Gastroesophageal sphincter (tissue), 3 donors: ENCODE measurements at regions not wholly inside any gene's neighbourhood (a gene's known extent, or its start where the extent isn't known, plus 50 kb on each side); places are given as distances from the start of the nearest gene placed in this dataset.

Experiments used
- CTCF ChIP-seq, 4 experiments: fragments of 200-600 bp in 2 of 4; fragments of 450-650 bp in 2 of 4; sonication (generic) in 1 of 4; IDR thresholded peaks; one replicate each; pipeline ENCODE4 v1.5.1; 2017 to 2019; ENCODE audit warnings: antibody characterized with exemption in 4 of 4, mild to moderate bottlenecking in 2 of 4, moderate library complexity in 2 of 4
- POLR2AphosphoS5 ChIP-seq: sonication (generic); formaldehyde crosslinking; IDR thresholded peaks from one replicate; pipeline ENCODE4 v1.6.1; 2017; ENCODE audit warnings: antibody characterized with exemption

DNA sequence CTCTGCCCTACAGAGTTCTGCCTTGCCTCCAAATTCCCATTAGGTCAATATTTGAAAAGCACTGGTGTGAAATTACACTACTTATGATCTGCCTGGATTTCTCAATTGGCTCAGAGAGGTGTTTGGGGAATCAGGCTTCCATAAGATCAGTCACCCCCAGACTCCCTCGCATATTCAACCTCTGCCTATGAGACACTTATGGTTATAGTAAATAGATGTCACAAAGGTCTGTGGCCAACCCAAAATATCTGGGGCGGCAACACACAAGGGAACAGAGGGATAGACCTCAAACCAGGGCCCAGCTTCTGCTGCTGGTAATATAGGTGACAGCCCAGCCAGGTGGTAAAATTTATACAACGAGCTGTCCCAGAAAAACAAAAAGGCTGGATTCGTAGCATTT is 376.7 kb upstream of the ZMIZ1 start:
- TF ChIP-seq POLR2AphosphoS5, result no peak
- no peak for TF ChIP-seq CTCF (IDR thresholded peaks at IDR 0.05)
